OCI-LY7 (cell line): ENCODE measurements at regions not wholly inside any gene's neighbourhood (a gene's known extent, or its start where the extent isn't known, plus 50 kb on each side); places are given as distances from the start of the nearest gene placed in this dataset.

ENCODE experiments used
- BruUV-seq: library from RNA; stranded (reverse); fragments of 400-500 nt; replicated peaks from 2 replicates; lab custom pipeline; 2021; lab: Mats Ljungman, UMichigan
- CTCF ChIA-PET: fragments of 300-600 bp; sonication (Branson Sonifier 250); formaldehyde crosslinking; loops from one replicate; lab custom pipeline; 2022; ENCODE audit warnings: antibody characterized with exemption; ENCODE audit not compliant: unreplicated experiment; lab: Charles Lee
- POLR2A ChIA-PET: fragments of 300-600 bp; sonication (Branson Sonifier 250); formaldehyde crosslinking; loops from one replicate; lab custom pipeline; 2022; ENCODE audit warnings: antibody characterized with exemption; lab: Charles Lee
- DNase-seq: peaks from one replicate; pipeline ENCODE4 v3.0.0-alpha.2; 2015; ENCODE audit warnings: low spot score
- H2AFZ ChIP-seq: fragments of 200-600 bp; sonication (generic), shearing (Covaris generic); 2 replicates; pipeline ENCODE4 v1.6.1; 2014; ENCODE audit warnings: mild to moderate bottlenecking, antibody characterized with exemption, low read length, moderate library complexity
- H3K27ac ChIP-seq: fragments of 200-600 bp; sonication (generic); 2 replicates; pipeline ENCODE4 v1.5.1; 2014; ENCODE audit warnings: mixed run types, low read depth, mild to moderate bottlenecking, moderate library complexity, low read length, inconsistent platforms; ENCODE audit not compliant: poor library complexity, severe bottlenecking
- H3K36me3 ChIP-seq: fragments of 200-600 bp; sonication (generic); 2 replicates; pipeline ENCODE4 v1.6.1; 2014; ENCODE audit warnings: mild to moderate bottlenecking, antibody characterized with exemption, low read length, moderate library complexity, mixed read lengths; ENCODE audit not compliant: insufficient read depth
- H3K4me1 ChIP-seq: fragments of 200-600 bp; sonication (generic); 2 replicates; pipeline ENCODE4 v1.5.1; 2014; ENCODE audit warnings: mild to moderate bottlenecking, low read length; ENCODE audit not compliant: insufficient read depth, poor library complexity, severe bottlenecking
- H3K4me2 ChIP-seq: fragments of 200-600 bp; sonication (generic); 2 replicates; pipeline ENCODE4 v1.6.1; 2014; ENCODE audit warnings: mild to moderate bottlenecking, low read length
- H3K4me3 ChIP-seq: fragments of 200-600 bp; sonication (generic); 2 replicates; pipeline ENCODE4 v1.5.1; 2014; ENCODE audit warnings: mild to moderate bottlenecking, low read depth, low read length; ENCODE audit not compliant: poor library complexity, severe bottlenecking
- H3K79me2 ChIP-seq: fragments of 200-600 bp; sonication (generic); 2 replicates; pipeline ENCODE4 v1.6.1; 2016; ENCODE audit warnings: low read depth, mild to moderate bottlenecking, low read length, moderate library complexity, mixed read lengths; ENCODE audit not compliant: insufficient read depth
- H3K9me2 ChIP-seq: fragments of 200-600 bp; sonication (generic); 2 replicates; pipeline ENCODE4 v1.6.1; 2016; ENCODE audit warnings: mild to moderate bottlenecking, low read length, mixed read lengths; ENCODE audit not compliant: insufficient read depth
- H3K9me3 ChIP-seq: fragments of 200-600 bp; sonication (generic); 2 replicates; pipeline ENCODE4 v1.6.1; 2014; ENCODE audit warnings: mild to moderate bottlenecking, mixed run types, low read length, mixed read lengths
- H4K20me1 ChIP-seq: fragments of 200-600 bp; sonication (generic); 2 replicates; pipeline ENCODE4 v1.6.1; 2014; ENCODE audit warnings: mild to moderate bottlenecking, antibody characterized with exemption, low read length, moderate library complexity, mixed read lengths; ENCODE audit not compliant: insufficient read depth
- CTCF ChIP-seq: fragments of 200-600 bp; sonication (generic); conservative IDR thresholded peaks from 2 replicates; pipeline ENCODE4 v1.5.1; 2014; ENCODE audit warnings: mild to moderate bottlenecking, antibody characterized with exemption, low read length, moderate library complexity, mixed read lengths
- EZH2phosphoT487 ChIP-seq: fragments of 200-600 bp; sonication (generic); IDR thresholded peaks from 2 replicates; pipeline ENCODE4 v1.6.1; 2018; ENCODE audit warnings: low read depth, borderline replicate concordance, mild to moderate bottlenecking, mixed run types, antibody characterized with exemption, low read length, moderate library complexity, mixed read lengths
- intact Hi-C: fragments of 100-400 bp; cut with micrococcal nuclease; formaldehyde crosslinking; loops from one replicate; pipeline ENCODE4 v1.10.0; 2022; ENCODE audit not compliant: unreplicated experiment

- no peak overlapping the region for H3K4me2 ChIP-seq
- no peaks in the 10 kb centered on the region for H4K20me1 ChIP-seq
- no peaks in the 10 kb centered on the region for H3K36me3 ChIP-seq
- H2AFZ ChIP-seq, result no peak overlapping the region
- no peaks in the 10 kb centered on the region for H3K4me1 ChIP-seq
- no TSS peak for BruUV-seq
- intact Hi-C loops, result no loop called here
- no peak for DNase-seq
- ChIA-PET CTCF (no interaction called here), POLR2A (no interaction called here)
- H3K9me3 ChIP-seq, result no peaks in the 10 kb centered on the region
- H3K79me2 ChIP-seq, result no peaks in the 10 kb centered on the region
- no peak for TF ChIP-seq CTCF
- no peak for TF ChIP-seq EZH2phosphoT487
- no peak overlapping the region for H3K4me3 ChIP-seq
- H3K27ac ChIP-seq, result no peak overlapping the region
- no peaks in the 10 kb centered on the region for H3K9me2 ChIP-seq
These were observed 186.9 kb downstream of the UTRN start for GRCh38 chr6:144471986-144472385.

GRCh38 chr6:144474290-144474689 lies 189.2 kb downstream of the UTRN start:
- no peak for TF ChIP-seq CTCF
- TF ChIP-seq EZH2phosphoT487, result no peak
- POLR2A ChIA-PET, result no interaction called here
- Histone ChIP-seq H3K9me3 (no peaks in the 10 kb centered on the region), H3K27ac (no peak overlapping the region), H3K4me2 (no peak overlapping the region), H3K9me2 (no peaks in the 10 kb centered on the region), H3K4me1 (no peaks in the 10 kb centered on the region), H3K79me2 (no peaks in the 10 kb centered on the region), H4K20me1 (no peaks in the 10 kb centered on the region), H2AFZ (no peak overlapping the region), H3K36me3 (no peaks in the 10 kb centered on the region), H3K4me3 (no peak overlapping the region)
- CTCF ChIA-PET, result no interaction called here
- intact Hi-C loops, result no loop called here
- BruUV-seq, result no TSS peak
- no peak for DNase-seq

GRCh38 chr6:144474904-144475303 lies 189.8 kb downstream of the UTRN start:
- BruUV-seq, result no TSS peak

More at GRCh38 chr6:144474904-144475303, 189.8 kb downstream of the UTRN start:
- H3K9me3 ChIP-seq, result no peaks in the 10 kb centered on the region
- H3K4me1 ChIP-seq, result no peaks in the 10 kb centered on the region
- no peaks in the 10 kb centered on the region for H4K20me1 ChIP-seq
- intact Hi-C loops, result no loop called here
- H3K4me3 ChIP-seq, result no peak overlapping the region
- POLR2A ChIA-PET, result interaction anchor here (0.7 kb wide), 1 partner anchor 38 kb away, joined by 3 read pairs; no protein-coding TSS in a partner anchor
- CTCF ChIA-PET, result no interaction called here
- no peak overlapping the region for H2AFZ ChIP-seq
- H3K4me2 ChIP-seq, result no peak overlapping the region
- no peaks in the 10 kb centered on the region for H3K36me3 ChIP-seq
- TF ChIP-seq EZH2phosphoT487, result no peak
- no peak for TF ChIP-seq CTCF
- DNase-seq, result no peak
- no peaks in the 10 kb centered on the region for H3K79me2 ChIP-seq
- no peaks in the 10 kb centered on the region for H3K9me2 ChIP-seq
- H3K27ac ChIP-seq, result no peak overlapping the region
